ENCODE measurements at regions not wholly inside any gene's neighbourhood (a gene's known extent, or its start where the extent isn't known, plus 50 kb on each side); places are given as distances from the start of the nearest gene placed in this dataset.

GRCh38 chr16:50856991-50857390 lies 115.1 kb downstream of the CYLD start:
- H2AFZ ChIP-seq (ENCODE audit: low read length) = no peak overlapping the region
- H3K79me2 ChIP-seq (ENCODE audit: insufficient read depth, low read depth, low read length) = no peaks in the 10 kb centered on the region
- TF ChIP-seq CTCF (conservative IDR thresholded peaks at IDR 0.05; ENCODE audit: low read length) (no peak), EZH2phosphoT487 (IDR thresholded peaks at IDR 0.05; ENCODE audit: borderline replicate concordance, low read depth, low read length) (no peak)
- DNase-seq (ENCODE audit: low spot score) = no peak
- no peaks in the 10 kb centered on the region for H3K9me2 ChIP-seq (ENCODE audit: insufficient read depth, low read length)
- H3K36me3 ChIP-seq (ENCODE audit: insufficient read depth, low read length) = no peaks in the 10 kb centered on the region
- no peak overlapping the region for H3K27ac ChIP-seq (ENCODE audit: low read depth, low read length, poor library complexity, severe bottlenecking)
- no peaks in the 10 kb centered on the region for H4K20me1 ChIP-seq (ENCODE audit: insufficient read depth, low read length)
- ChIA-PET POLR2A (interaction anchor here (0.9 kb wide), 1 partner anchor 108 kb away, joined by 3 read pairs; no protein-coding TSS in a partner anchor), CTCF (ENCODE audit: unreplicated experiment) (no interaction called here)
- no peak overlapping the region for H3K4me2 ChIP-seq (ENCODE audit: low read length)
- H3K4me1 ChIP-seq (ENCODE audit: insufficient read depth, low read length, poor library complexity, severe bottlenecking) = no peaks in the 10 kb centered on the region
- intact Hi-C loops (cut with micrococcal nuclease; ENCODE audit: unreplicated experiment) = loop anchor here (10.0 kb wide), 1 partner anchor 48 kb away; no protein-coding TSS in a partner anchor
- no peaks in the 10 kb centered on the region for H3K9me3 ChIP-seq (ENCODE audit: low read length)
- BruUV-seq (replicated peaks) = no TSS peak
- no peak overlapping the region for H3K4me3 ChIP-seq (ENCODE audit: low read depth, low read length, poor library complexity, severe bottlenecking)

GRCh38 chr16:50853329-50853728 lies 111.4 kb downstream of the CYLD start:
- BruUV-seq (replicated peaks) = no TSS peak
- POLR2A ChIA-PET = no interaction called here
- Histone ChIP-seq H3K4me1 (ENCODE audit: insufficient read depth, low read length, poor library complexity, severe bottlenecking) (no peaks in the 10 kb centered on the region), H2AFZ (ENCODE audit: low read length) (no peak overlapping the region), H3K27ac (ENCODE audit: low read depth, low read length, poor library complexity, severe bottlenecking) (no peak overlapping the region), H4K20me1 (ENCODE audit: insufficient read depth, low read length) (no peaks in the 10 kb centered on the region), H3K4me3 (ENCODE audit: low read depth, low read length, poor library complexity, severe bottlenecking) (no peak overlapping the region), H3K79me2 (ENCODE audit: insufficient read depth, low read depth, low read length) (no peaks in the 10 kb centered on the region), H3K4me2 (ENCODE audit: low read length) (no peak overlapping the region), H3K9me3 (ENCODE audit: low read length) (no peaks in the 10 kb centered on the region), H3K9me2 (ENCODE audit: insufficient read depth, low read length) (no peaks in the 10 kb centered on the region; the same call in 1 of the 2 replicates), H3K36me3 (ENCODE audit: insufficient read depth, low read length) (no peaks in the 10 kb centered on the region)
- TF ChIP-seq CTCF (conservative IDR thresholded peaks at IDR 0.05; ENCODE audit: low read length) (no peak), EZH2phosphoT487 (IDR thresholded peaks at IDR 0.05; ENCODE audit: borderline replicate concordance, low read depth, low read length) (no peak)
- intact Hi-C loops (cut with micrococcal nuclease; ENCODE audit: unreplicated experiment) = loop anchor here (10.0 kb wide), 1 partner anchor 51 kb away; no protein-coding TSS in a partner anchor
- CTCF ChIA-PET (ENCODE audit: unreplicated experiment) = no interaction called here
- no peak for DNase-seq (ENCODE audit: low spot score)

Small RNA genes lying in the stretch of these regions (small RNA-seq; reads per million reads assigned to genes)
- 12.5 reads per million, percentile 96 among the genes with 10 or more reads in this experiment for gene RNA5SP426
